SK-N-SH (cell line): ENCODE measurements at regions not wholly inside any gene's neighbourhood (a gene's known extent, or its start where the extent isn't known, plus 50 kb on each side); places are given as distances from the start of the nearest gene placed in this dataset.

Experiments
- NRF1 ChIP-seq: IDR thresholded peaks from 2 replicates; pipeline ENCODE4 v1.6.1; 2012; ENCODE audit warnings: low read depth, mild to moderate bottlenecking, low read length
- TF ChIP-seq, protein P1 (sequence below): IDR thresholded peaks from 2 replicates; pipeline ENCODE4 v1.6.1; 2012; ENCODE audit warnings: mild to moderate bottlenecking, low read depth, low read length, moderate library complexity

GRCh38 chr15:31605467-31605931 is 278.9 kb downstream of the KLF13 start:
- TF ChIP-seq, protein P1, sequence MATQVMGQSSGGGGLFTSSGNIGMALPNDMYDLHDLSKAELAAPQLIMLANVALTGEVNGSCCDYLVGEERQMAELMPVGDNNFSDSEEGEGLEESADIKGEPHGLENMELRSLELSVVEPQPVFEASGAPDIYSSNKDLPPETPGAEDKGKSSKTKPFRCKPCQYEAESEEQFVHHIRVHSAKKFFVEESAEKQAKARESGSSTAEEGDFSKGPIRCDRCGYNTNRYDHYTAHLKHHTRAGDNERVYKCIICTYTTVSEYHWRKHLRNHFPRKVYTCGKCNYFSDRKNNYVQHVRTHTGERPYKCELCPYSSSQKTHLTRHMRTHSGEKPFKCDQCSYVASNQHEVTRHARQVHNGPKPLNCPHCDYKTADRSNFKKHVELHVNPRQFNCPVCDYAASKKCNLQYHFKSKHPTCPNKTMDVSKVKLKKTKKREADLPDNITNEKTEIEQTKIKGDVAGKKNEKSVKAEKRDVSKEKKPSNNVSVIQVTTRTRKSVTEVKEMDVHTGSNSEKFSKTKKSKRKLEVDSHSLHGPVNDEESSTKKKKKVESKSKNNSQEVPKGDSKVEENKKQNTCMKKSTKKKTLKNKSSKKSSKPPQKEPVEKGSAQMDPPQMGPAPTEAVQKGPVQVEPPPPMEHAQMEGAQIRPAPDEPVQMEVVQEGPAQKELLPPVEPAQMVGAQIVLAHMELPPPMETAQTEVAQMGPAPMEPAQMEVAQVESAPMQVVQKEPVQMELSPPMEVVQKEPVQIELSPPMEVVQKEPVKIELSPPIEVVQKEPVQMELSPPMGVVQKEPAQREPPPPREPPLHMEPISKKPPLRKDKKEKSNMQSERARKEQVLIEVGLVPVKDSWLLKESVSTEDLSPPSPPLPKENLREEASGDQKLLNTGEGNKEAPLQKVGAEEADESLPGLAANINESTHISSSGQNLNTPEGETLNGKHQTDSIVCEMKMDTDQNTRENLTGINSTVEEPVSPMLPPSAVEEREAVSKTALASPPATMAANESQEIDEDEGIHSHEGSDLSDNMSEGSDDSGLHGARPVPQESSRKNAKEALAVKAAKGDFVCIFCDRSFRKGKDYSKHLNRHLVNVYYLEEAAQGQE, result no peak
- no peak for TF ChIP-seq NRF1
